ENCODE measurements at regions not wholly inside any gene's neighbourhood (a gene's known extent, or its start where the extent isn't known, plus 50 kb on each side); places are given as distances from the start of the nearest gene placed in this dataset.

DNA sequence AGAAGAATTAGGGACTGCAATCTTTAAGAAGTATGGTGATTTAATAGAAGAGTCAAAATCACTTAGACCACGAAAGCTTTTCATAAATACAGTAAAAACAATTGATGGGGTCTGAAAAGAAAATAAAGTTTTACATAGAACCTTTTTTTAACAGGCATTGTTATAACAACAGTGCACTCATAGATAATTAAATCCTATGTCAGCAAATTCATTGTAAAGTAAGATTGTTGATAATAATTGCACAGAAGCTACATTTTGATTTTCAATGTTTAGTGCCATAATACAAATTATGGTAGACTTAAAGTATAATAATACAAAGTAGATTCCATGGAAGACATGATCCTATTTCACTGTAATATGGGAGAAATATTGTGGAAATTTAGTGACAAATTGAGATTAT, 130.7 kb upstream of the FSIP2 start:
- Histone ChIP-seq H3K4me3 (ENCODE audit: low read length) (no peak overlapping the region), H3K27me3 (ENCODE audit: control insufficient read depth, insufficient read depth, low read length, poor library complexity, severe bottlenecking) (no peaks in the 10 kb centered on the region), H3K9me3 (ENCODE audit: control insufficient read depth, low read length) (no peaks in the 10 kb centered on the region), H3K27ac (ENCODE audit: low read depth, low read length) (no peak overlapping the region), H3K36me3 (ENCODE audit: control insufficient read depth, insufficient read depth, low read length) (no peaks in the 10 kb centered on the region), H3K4me1 (ENCODE audit: control insufficient read depth, insufficient read depth, low read length) (no peaks in the 10 kb centered on the region), H3K9ac (ENCODE audit: extremely low read depth, low read length, poor library complexity, severe bottlenecking) (no peak overlapping the region)
- peaks cover under 1% of the 10 kb centered on the region for H3K36me3 Mint-ChIP-seq (ENCODE audit: low read depth)
- H3K27me3 Mint-ChIP-seq (ENCODE audit: insufficient read depth) = no peaks in the 10 kb centered on the region
- no peak for DNase-seq
- WGBS, 2 experiments (ENCODE audit: insufficient coverage in 1 of 2, insufficient read length in 1 of 2) = 100% methylated on average over 1 of the region's 1 CpG; no CpG with 5 or more reads in 1 of the 2 experiments
- TF ChIP-seq, protein P1, sequence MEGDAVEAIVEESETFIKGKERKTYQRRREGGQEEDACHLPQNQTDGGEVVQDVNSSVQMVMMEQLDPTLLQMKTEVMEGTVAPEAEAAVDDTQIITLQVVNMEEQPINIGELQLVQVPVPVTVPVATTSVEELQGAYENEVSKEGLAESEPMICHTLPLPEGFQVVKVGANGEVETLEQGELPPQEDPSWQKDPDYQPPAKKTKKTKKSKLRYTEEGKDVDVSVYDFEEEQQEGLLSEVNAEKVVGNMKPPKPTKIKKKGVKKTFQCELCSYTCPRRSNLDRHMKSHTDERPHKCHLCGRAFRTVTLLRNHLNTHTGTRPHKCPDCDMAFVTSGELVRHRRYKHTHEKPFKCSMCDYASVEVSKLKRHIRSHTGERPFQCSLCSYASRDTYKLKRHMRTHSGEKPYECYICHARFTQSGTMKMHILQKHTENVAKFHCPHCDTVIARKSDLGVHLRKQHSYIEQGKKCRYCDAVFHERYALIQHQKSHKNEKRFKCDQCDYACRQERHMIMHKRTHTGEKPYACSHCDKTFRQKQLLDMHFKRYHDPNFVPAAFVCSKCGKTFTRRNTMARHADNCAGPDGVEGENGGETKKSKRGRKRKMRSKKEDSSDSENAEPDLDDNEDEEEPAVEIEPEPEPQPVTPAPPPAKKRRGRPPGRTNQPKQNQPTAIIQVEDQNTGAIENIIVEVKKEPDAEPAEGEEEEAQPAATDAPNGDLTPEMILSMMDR (conservative IDR thresholded peaks at IDR 0.05) = no peak
- no peak overlapping the region for H3K27ac Mint-ChIP-seq
- no peak overlapping the region for H3K4me3 Mint-ChIP-seq
- H3K9me3 Mint-ChIP-seq = peaks cover 3% of the 10 kb centered on the region
- H3K4me1 Mint-ChIP-seq = peaks cover 7% of the 10 kb centered on the region

DNA sequence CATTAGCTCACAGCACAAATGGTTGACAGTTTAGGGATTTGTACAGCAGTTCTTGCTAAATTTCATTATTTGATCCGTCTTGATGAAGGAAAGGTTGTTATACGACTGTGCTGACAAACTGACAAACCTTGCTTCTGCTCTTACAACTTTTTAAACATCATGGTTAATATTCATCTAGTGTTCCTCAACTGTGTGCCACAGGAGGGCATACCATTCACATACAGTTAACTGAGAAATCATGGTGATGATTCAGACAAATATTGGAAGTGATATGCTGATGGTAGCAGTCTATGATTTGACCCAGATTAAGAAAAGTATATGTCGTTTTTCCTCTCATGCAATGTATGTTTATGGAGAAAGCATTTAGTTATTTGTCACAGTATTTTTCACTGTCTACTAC, 129.8 kb upstream of the FSIP2 start:
- Mint-ChIP-seq H3K4me3 (no peak overlapping the region), H3K27ac (no peak overlapping the region), H3K4me1 (peaks cover 7% of the 10 kb centered on the region), H3K27me3 (ENCODE audit: insufficient read depth) (no peaks in the 10 kb centered on the region), H3K9me3 (no peaks in the 10 kb centered on the region), H3K36me3 (ENCODE audit: low read depth) (no peaks in the 10 kb centered on the region)
- no peak overlapping the region for H3K27ac ChIP-seq (ENCODE audit: low read depth, low read length)
- 87 to 100% methylated on average over 2 to 3 of the region's 3 CpGs for WGBS, 2 experiments (ENCODE audit: insufficient coverage in 1 of 2, insufficient read length in 1 of 2)
- H3K36me3 ChIP-seq (ENCODE audit: control insufficient read depth, insufficient read depth, low read length) = no peaks in the 10 kb centered on the region
- H3K9me3 ChIP-seq (ENCODE audit: control insufficient read depth, low read length) = no peaks in the 10 kb centered on the region
- no peak overlapping the region for H3K9ac ChIP-seq (ENCODE audit: extremely low read depth, low read length, poor library complexity, severe bottlenecking)
- no peaks in the 10 kb centered on the region for H3K27me3 ChIP-seq (ENCODE audit: control insufficient read depth, insufficient read depth, low read length, poor library complexity, severe bottlenecking)
- no peak for DNase-seq
- no peaks in the 10 kb centered on the region for H3K4me1 ChIP-seq (ENCODE audit: control insufficient read depth, insufficient read depth, low read length)
- TF ChIP-seq, protein P1 (conservative IDR thresholded peaks at IDR 0.05) = peak; percentile 12
- H3K4me3 ChIP-seq (ENCODE audit: low read length) = no peak overlapping the region

DNA sequence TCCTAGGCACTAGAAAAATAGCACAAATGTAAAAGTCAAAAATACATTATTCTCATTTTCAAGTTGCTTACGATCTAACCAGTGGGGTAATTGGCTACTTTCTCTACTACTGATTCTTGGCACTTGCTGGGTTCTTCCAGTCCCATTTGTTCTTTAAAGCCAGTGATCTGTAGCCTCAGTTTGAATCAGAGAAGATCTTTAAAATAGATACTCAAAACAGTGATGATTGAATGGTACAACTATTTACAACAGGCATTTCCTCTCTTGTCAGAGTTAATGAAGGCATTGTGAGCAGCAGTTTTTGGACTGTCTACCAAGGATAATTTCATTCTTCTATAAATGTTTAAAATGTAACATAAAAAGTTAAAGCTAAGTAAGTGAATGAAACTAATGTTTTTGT, 128.3 kb upstream of the FSIP2 start:
- no peaks in the 10 kb centered on the region for H3K4me1 ChIP-seq (ENCODE audit: control insufficient read depth, insufficient read depth, low read length)
- no peaks in the 10 kb centered on the region for H3K36me3 Mint-ChIP-seq (ENCODE audit: low read depth)
- no peaks in the 10 kb centered on the region for H3K27me3 ChIP-seq (ENCODE audit: control insufficient read depth, insufficient read depth, low read length, poor library complexity, severe bottlenecking)
- 92% methylated on average over 1 of the region's 1 CpG; no CpG with 5 or more reads in 1 of the 2 experiments for WGBS, 2 experiments (ENCODE audit: insufficient coverage in 1 of 2, insufficient read length in 1 of 2)
- H3K27ac ChIP-seq (ENCODE audit: low read depth, low read length) = no peak overlapping the region
- no peak overlapping the region for H3K27ac Mint-ChIP-seq
- no peaks in the 10 kb centered on the region for H3K9me3 Mint-ChIP-seq
- H3K36me3 ChIP-seq (ENCODE audit: control insufficient read depth, insufficient read depth, low read length) = no peaks in the 10 kb centered on the region
- no peak overlapping the region for H3K4me3 ChIP-seq (ENCODE audit: low read length)
- no peaks in the 10 kb centered on the region for H3K9me3 ChIP-seq (ENCODE audit: control insufficient read depth, low read length)
- H3K9ac ChIP-seq (ENCODE audit: extremely low read depth, low read length, poor library complexity, severe bottlenecking) = no peak overlapping the region
- TF ChIP-seq, protein P1 (conservative IDR thresholded peaks at IDR 0.05) = no peak
- no peaks in the 10 kb centered on the region for H3K27me3 Mint-ChIP-seq (ENCODE audit: insufficient read depth)
- peaks cover 7% of the 10 kb centered on the region for H3K4me1 Mint-ChIP-seq
- no peak for DNase-seq
- H3K4me3 Mint-ChIP-seq = no peak overlapping the region
